ENCODE measurements at regions not wholly inside any gene's neighbourhood (a gene's known extent, or its start where the extent isn't known, plus 50 kb on each side); places are given as distances from the start of the nearest gene placed in this dataset.

DNA sequence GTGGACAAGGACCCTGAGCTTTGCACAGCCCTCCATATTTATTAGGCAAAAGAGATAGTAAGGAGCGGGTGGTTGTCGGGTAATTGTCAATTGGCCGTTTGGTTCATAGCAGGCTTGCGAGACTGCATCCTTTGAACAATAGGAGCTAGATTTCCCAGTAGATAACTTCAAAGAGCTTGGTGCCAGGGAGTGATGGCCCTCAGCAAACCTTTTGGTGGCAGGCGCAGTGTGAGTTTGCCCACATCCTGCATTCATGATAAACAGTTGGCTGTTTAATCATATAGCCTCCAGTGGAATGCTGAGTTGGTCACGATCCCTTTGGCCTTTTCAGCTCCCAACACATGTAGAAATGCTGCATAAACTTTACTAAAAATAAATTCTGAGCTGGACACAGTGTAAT is 156.9 kb downstream of the AKR1D1 start:
- Histone ChIP-seq H2AFZ (ENCODE audit: low read depth) (no peak overlapping the region), H3K4me2 (no peak overlapping the region), H3K79me2 (ENCODE audit: insufficient read depth) (no peaks in the 10 kb centered on the region), H3K9me2 (no peaks in the 10 kb centered on the region), H3K4me3 (ENCODE audit: low read depth in 2 of 2, low read length in 1 of 2) (no peak overlapping the region), H3K27ac (ENCODE audit: low read depth in 2 of 2, low read length in 1 of 2) (no peak overlapping the region), H3F3A (replicated peaks; ENCODE audit: insufficient read depth) (no peaks in the 10 kb centered on the region), H3K36me3 (replicated peaks in 1 of 2; ENCODE audit: control insufficient read depth in 1 of 2, insufficient read depth in 2 of 2, low read length in 1 of 2) (no peaks in the 10 kb centered on the region), H4K20me1 (ENCODE audit: insufficient read depth) (no peaks in the 10 kb centered on the region), H3K9me3 (no peaks in the 10 kb centered on the region; the same call in 1 of the 2 replicates), H3K4me1 (ENCODE audit: control insufficient read depth in 1 of 2, insufficient read depth in 2 of 2, low read depth in 1 of 2, low read length in 1 of 2) (no peaks in the 10 kb centered on the region), H3K9ac (no peak overlapping the region), H3K27me3 (ENCODE audit: insufficient read depth) (no peaks in the 10 kb centered on the region)
- WGBS (ENCODE audit: low lambda C conversion rate), result 58% methylated on average over 6 of the region's 6 CpGs
- DNase-seq, result no peak
- POLR2A ChIA-PET, result no interaction called here
- no peak for TF ChIP-seq TCF12 (IDR thresholded peaks at IDR 0.05)
- TF ChIP-seq TEAD4 (IDR thresholded peaks at IDR 0.05; ENCODE audit: borderline replicate concordance, insufficient read depth), result no peak
- TF ChIP-seq, protein P1, sequence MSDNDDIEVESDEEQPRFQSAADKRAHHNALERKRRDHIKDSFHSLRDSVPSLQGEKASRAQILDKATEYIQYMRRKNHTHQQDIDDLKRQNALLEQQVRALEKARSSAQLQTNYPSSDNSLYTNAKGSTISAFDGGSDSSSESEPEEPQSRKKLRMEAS (IDR thresholded peaks at IDR 0.05; ENCODE audit: low read depth), result no peak
- TF ChIP-seq PBX3 (IDR thresholded peaks at IDR 0.05), result no peak
- no peak for TF ChIP-seq RCOR1 (IDR thresholded peaks at IDR 0.05; ENCODE audit: low read length)
- TF ChIP-seq MXI1 (IDR thresholded peaks at IDR 0.05; ENCODE audit: low read depth, low read length), result no peak
- TF ChIP-seq CHD2 (IDR thresholded peaks at IDR 0.05; ENCODE audit: low read length, partially characterized antibody), result no peak
- TF ChIP-seq JUND (IDR thresholded peaks at IDR 0.05), result no peak
- TF ChIP-seq EZH2phosphoT487 (IDR thresholded peaks at IDR 0.05; ENCODE audit: borderline replicate concordance, low read depth), result no peak
- TF ChIP-seq YY1 (IDR thresholded peaks at IDR 0.05; ENCODE audit: low read depth), result no peak
- TF ChIP-seq, protein P2, sequence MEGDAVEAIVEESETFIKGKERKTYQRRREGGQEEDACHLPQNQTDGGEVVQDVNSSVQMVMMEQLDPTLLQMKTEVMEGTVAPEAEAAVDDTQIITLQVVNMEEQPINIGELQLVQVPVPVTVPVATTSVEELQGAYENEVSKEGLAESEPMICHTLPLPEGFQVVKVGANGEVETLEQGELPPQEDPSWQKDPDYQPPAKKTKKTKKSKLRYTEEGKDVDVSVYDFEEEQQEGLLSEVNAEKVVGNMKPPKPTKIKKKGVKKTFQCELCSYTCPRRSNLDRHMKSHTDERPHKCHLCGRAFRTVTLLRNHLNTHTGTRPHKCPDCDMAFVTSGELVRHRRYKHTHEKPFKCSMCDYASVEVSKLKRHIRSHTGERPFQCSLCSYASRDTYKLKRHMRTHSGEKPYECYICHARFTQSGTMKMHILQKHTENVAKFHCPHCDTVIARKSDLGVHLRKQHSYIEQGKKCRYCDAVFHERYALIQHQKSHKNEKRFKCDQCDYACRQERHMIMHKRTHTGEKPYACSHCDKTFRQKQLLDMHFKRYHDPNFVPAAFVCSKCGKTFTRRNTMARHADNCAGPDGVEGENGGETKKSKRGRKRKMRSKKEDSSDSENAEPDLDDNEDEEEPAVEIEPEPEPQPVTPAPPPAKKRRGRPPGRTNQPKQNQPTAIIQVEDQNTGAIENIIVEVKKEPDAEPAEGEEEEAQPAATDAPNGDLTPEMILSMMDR (IDR thresholded peaks at IDR 0.05), result no peak
- no peak for TF ChIP-seq EP300 (IDR thresholded peaks at IDR 0.05; ENCODE audit: borderline replicate concordance in 1 of 2, low read depth in 1 of 2, low read length in 1 of 2)
- TF ChIP-seq MEF2A (IDR thresholded peaks at IDR 0.05; ENCODE audit: borderline replicate concordance, low read depth), result no peak
- no peak for TF ChIP-seq NRF1 (IDR thresholded peaks at IDR 0.05; ENCODE audit: low read depth, low read length)
- no peak for TF ChIP-seq ZBTB33 (IDR thresholded peaks at IDR 0.05; ENCODE audit: borderline replicate concordance, low read depth)
- no peak for TF ChIP-seq TAF1 (IDR thresholded peaks at IDR 0.05; ENCODE audit: borderline replicate concordance, low read depth, low read length)
- no peak for TF ChIP-seq RFX5 (IDR thresholded peaks at IDR 0.05; ENCODE audit: low read length)
- no peak for TF ChIP-seq USF1 (IDR thresholded peaks at IDR 0.05; ENCODE audit: borderline replicate concordance, low read depth)
- CTCF ChIA-PET, result no interaction called here

Data from SK-N-SH (cell line).